SK-N-SH treated with all-trans-retinoic acid at 6 μM for 48 hours (cell line): ENCODE measurements at regions not wholly inside any gene's neighbourhood (a gene's known extent, or its start where the extent isn't known, plus 50 kb on each side); places are given as distances from the start of the nearest gene placed in this dataset.

Experiments
- ISL1 ChIP-seq: fragments of 250-450 bp; sonication (Bioruptor Pico); IDR thresholded peaks from 2 replicates; pipeline ENCODE4 v2.1.2; 2022; ENCODE audit warnings: mild to moderate bottlenecking, moderate library complexity
- TOX ChIP-seq: fragments of 250-450 bp; sonication (Bioruptor Pico); IDR thresholded peaks from 2 replicates; pipeline ENCODE4 v1.8.0; 2021; ENCODE audit warnings: mild to moderate bottlenecking, moderate library complexity, borderline replicate concordance
- ZC3H10 ChIP-seq: fragments of 250-450 bp; sonication (Bioruptor Pico); IDR thresholded peaks from 2 replicates; pipeline ENCODE4 v1.5.1; 2021; ENCODE audit warnings: mild to moderate bottlenecking, moderate library complexity
- ZFP3 ChIP-seq: fragments of 250-450 bp; sonication (Bioruptor Pico); IDR thresholded peaks from 2 replicates; pipeline ENCODE4 v1.5.0; 2020; ENCODE audit warnings: mild to moderate bottlenecking, moderate library complexity
- ZFP30 ChIP-seq: fragments of 450-650 bp; formaldehyde crosslinking; IDR thresholded peaks from 2 replicates; pipeline ENCODE4 v1.5.0; 2022; ENCODE audit warnings: mild to moderate bottlenecking, moderate library complexity
- ZNF70 ChIP-seq: fragments of 450-650 bp; formaldehyde crosslinking; IDR thresholded peaks from 2 replicates; pipeline ENCODE4 v1.5.0; 2020; ENCODE audit warnings: mild to moderate bottlenecking, moderate library complexity
- TF ChIP-seq, protein P1 (sequence below): fragments of 250-450 bp; sonication (Bioruptor Pico); IDR thresholded peaks from 2 replicates; pipeline ENCODE4 v1.8.0; 2020; ENCODE audit warnings: mild to moderate bottlenecking, moderate library complexity, borderline replicate concordance
- TF ChIP-seq, protein P2 (sequence below): fragments of 250-450 bp; sonication (Bioruptor Pico); IDR thresholded peaks from 2 replicates; pipeline ENCODE4 v1.8.0; 2021; ENCODE audit warnings: low read depth, mild to moderate bottlenecking, moderate library complexity, borderline replicate concordance

GRCh38 chr10:30555465-30555864 is 74.1 kb downstream of the LYZL2 start:
- TF ChIP-seq ZFP30 (CRISPR knock-in tag) (no peak), ZFP3 (CRISPR knock-in tag) (no peak), ZC3H10 (CRISPR knock-in tag) (no peak), ZNF70 (CRISPR knock-in tag) (no peak), TOX (CRISPR knock-in tag) (no peak), ISL1 (CRISPR knock-in tag) (no peak)
- TF ChIP-seq, protein P1, sequence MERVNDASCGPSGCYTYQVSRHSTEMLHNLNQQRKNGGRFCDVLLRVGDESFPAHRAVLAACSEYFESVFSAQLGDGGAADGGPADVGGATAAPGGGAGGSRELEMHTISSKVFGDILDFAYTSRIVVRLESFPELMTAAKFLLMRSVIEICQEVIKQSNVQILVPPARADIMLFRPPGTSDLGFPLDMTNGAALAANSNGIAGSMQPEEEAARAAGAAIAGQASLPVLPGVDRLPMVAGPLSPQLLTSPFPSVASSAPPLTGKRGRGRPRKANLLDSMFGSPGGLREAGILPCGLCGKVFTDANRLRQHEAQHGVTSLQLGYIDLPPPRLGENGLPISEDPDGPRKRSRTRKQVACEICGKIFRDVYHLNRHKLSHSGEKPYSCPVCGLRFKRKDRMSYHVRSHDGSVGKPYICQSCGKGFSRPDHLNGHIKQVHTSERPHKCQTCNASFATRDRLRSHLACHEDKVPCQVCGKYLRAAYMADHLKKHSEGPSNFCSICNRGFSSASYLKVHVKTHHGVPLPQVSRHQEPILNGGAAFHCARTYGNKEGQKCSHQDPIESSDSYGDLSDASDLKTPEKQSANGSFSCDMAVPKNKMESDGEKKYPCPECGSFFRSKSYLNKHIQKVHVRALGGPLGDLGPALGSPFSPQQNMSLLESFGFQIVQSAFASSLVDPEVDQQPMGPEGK (CRISPR knock-in tag): no peak
- TF ChIP-seq, protein P2, sequence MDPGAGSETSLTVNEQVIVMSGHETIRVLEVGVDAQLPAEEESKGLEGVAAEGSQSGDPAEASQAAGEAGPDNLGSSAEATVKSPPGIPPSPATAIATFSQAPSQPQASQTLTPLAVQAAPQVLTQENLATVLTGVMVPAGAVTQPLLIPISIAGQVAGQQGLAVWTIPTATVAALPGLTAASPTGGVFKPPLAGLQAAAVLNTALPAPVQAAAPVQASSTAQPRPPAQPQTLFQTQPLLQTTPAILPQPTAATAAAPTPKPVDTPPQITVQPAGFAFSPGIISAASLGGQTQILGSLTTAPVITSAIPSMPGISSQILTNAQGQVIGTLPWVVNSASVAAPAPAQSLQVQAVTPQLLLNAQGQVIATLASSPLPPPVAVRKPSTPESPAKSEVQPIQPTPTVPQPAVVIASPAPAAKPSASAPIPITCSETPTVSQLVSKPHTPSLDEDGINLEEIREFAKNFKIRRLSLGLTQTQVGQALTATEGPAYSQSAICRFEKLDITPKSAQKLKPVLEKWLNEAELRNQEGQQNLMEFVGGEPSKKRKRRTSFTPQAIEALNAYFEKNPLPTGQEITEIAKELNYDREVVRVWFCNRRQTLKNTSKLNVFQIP: no peak
